Activated CD4-positive, alpha-beta T cell treated with anti-CD3 and anti-CD28 coated beads for 36 hours (primary cell): ENCODE measurements at regions not wholly inside any gene's neighbourhood (a gene's known extent, or its start where the extent isn't known, plus 50 kb on each side); places are given as distances from the start of the nearest gene placed in this dataset.
"Not testable (repeated sequence)": the region's sequence is repeated elsewhere in the genome, so short reads cannot be mapped to it uniquely, and the experiment has no call there.

Experiments
- ATAC-seq: fragments of 200-7000 bp; cut with Tn5 transposase; one replicate; pipeline ENCODE4 v1.10.0; 2021; ENCODE audit warnings: mild to moderate bottlenecking, moderate library complexity
- CTCF ChIA-PET: fragments of 350-600 bp; sonication (Branson Sonifier 250); formaldehyde crosslinking; loops from one replicate; lab custom pipeline; 2021; ENCODE audit warnings: antibody characterized with exemption; lab: Charles Lee
- POLR2A ChIA-PET: fragments of 350-600 bp; sonication (Branson Sonifier 250); formaldehyde crosslinking; loops from one replicate; lab custom pipeline; 2021; ENCODE audit warnings: antibody characterized with exemption, inconsistent platforms; lab: Charles Lee
- DNase-seq: peaks from one replicate; pipeline ENCODE4 v3.0.0-alpha.2; 2020
- H3K27ac Mint-ChIP-seq: one replicate; pipeline ENCODE4 v1.8.0; 2021; ENCODE audit warnings: mixed read lengths
- H3K27me3 Mint-ChIP-seq: one replicate; pipeline ENCODE4 v1.8.0; 2021; ENCODE audit warnings: mixed read lengths
- H3K36me3 Mint-ChIP-seq: one replicate; pipeline ENCODE4 v1.8.0; 2021; ENCODE audit warnings: low read depth, mixed read lengths
- H3K4me1 Mint-ChIP-seq: one replicate; pipeline ENCODE4 v1.8.0; 2021; ENCODE audit warnings: mixed read lengths
- H3K4me3 Mint-ChIP-seq: one replicate; pipeline ENCODE4 v1.8.0; 2021; ENCODE audit warnings: mild to moderate bottlenecking, moderate library complexity, mixed read lengths
- H3K9me3 Mint-ChIP-seq: one replicate; pipeline ENCODE4 v1.8.0; 2021; ENCODE audit warnings: low read depth, mixed read lengths
- intact Hi-C, 2 experiments: fragments of 100-400 bp; cut with DNase I in 1 of 2; cut with micrococcal nuclease in 1 of 2; formaldehyde crosslinking; loops; one replicate each; pipeline versions ENCODE4 v1.14.2 to v1.15.1; 2022 to 2024; cut with DNase I, micrococcal nuclease

DNA sequence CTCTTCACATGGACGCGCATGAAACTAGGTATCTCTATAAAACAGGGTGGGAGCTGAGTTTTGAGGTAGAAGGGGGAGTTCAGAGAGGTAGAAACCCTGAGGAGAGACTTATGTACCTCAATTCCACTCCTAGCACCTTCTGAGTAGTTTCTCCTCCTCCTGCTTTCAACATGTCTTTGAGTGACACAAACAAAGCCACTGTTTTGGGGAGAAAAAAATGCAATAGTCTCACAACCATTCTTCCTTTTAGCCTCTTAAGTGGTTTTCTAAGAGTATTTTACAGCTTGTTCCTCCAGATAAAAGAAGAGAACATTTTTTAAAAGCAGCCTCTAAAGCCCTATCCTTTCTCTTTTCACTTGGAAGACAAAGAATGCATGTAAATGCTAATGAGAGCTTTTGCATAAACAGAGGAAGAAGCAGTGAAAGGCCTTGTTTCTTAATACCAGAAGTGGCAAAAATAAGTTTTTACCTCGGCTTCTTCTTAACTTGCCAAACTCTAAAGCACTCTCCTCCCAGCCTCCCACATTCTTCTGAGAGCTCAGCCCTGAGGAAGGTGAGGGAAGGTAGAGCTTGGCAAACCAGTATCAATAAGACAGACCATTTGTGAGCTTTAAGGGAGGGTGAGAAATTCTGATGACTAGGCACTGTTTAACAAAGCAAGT, 1304.4 kb upstream of the ACVR2A start:
- Mint-ChIP-seq H3K9me3 (peaks cover 2% of the 10 kb centered on the region), H3K36me3 (no peaks in the 10 kb centered on the region), H3K4me1 (no peaks in the 10 kb centered on the region), H3K27me3 (no peaks in the 10 kb centered on the region), H3K4me3 (no peak overlapping the region), H3K27ac (no peak overlapping the region)
- POLR2A ChIA-PET = interaction anchor here (0.6 kb wide), 1 partner anchor 253 kb away, joined by 4 read pairs; no protein-coding TSS in a partner anchor
- DNase-seq = no peak
- CTCF ChIA-PET = no interaction called here
- intact Hi-C loops = no loop called here
- no peak for ATAC-seq

DNA sequence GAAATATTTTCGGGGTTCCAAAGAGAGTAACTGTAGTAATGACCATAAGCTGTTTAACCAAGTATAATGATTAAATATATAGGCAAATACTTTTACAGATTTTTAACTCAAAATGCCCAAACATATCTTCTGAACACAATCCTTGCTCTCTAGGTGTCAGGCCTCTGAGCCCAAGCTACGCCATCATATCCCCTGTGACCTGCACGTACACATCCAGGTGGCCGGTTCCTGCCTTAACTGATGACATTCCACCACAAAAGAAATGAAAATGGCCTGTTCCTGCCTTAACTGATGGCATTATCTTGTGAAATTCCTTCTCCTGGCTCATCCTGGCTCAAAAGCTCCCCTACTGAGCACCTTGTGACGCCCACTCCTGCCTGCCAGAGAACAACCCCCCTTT, 1305.1 kb upstream of the ACVR2A start:
- DNase-seq, H3K27me3 Mint-ChIP-seq, H3K4me1 Mint-ChIP-seq, H3K4me3 Mint-ChIP-seq, ATAC-seq, H3K36me3 Mint-ChIP-seq, H3K27ac Mint-ChIP-seq, CTCF ChIA-PET, H3K9me3 Mint-ChIP-seq, intact Hi-C loops: not testable (repeated sequence)
- POLR2A ChIA-PET = interaction anchor here (0.6 kb wide), 1 partner anchor 253 kb away, joined by 4 read pairs; no protein-coding TSS in a partner anchor

DNA sequence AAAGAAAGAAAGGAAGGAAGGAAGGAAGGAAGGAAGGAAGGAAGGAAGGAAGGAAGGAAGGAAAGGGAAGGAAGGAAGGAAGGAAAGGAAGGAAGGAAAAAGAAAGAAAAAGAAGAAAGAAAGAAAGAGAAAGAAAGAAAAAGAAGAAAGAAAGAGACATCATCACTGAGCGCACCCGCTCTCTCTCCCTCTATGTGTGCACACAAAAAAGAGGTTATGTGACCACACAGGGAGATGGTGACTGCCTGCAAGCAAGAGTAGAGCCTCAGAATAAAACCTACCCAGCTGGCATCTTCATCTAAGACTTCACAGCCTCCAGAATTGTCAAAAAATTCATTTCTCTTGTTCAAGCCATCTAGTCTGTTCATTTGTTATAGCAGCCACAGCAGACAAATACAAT, 1307.4 kb upstream of the ACVR2A start:
- intact Hi-C loops = no loop called here

DNA sequence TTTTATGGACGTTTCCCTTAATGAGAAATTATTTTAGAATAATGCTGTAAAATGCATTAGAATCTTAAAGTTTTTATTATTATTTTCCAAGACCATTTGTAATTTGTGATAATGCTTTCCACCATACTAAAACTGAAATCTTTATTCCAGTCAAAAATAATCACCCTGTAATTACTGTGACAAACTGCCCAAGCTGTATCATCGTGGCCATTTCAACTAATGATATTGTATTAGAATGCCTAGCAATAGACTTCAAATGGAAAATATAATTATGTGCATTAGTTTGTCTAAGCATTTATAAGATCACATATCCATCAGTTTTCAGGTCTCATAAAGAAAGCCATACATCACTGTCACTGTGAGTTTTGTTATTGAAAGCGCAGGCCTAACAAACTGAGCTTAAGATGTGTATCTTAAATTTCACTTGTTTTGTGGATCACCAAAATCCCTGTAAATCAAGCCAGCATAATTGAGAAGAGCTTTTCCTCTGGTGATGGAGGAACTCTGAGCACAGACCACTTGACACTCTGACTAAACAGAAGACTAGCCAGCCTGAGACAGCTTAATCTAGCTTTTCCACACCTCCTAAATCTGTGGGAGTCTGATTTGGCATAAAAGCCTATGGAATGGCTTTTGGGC, 1312.2 kb upstream of the ACVR2A start:
- Mint-ChIP-seq H3K27me3 (no peaks in the 10 kb centered on the region), H3K4me3 (no peak overlapping the region), H3K9me3 (peaks cover 2% of the 10 kb centered on the region), H3K4me1 (no peaks in the 10 kb centered on the region), H3K27ac (no peak overlapping the region), H3K36me3 (no peaks in the 10 kb centered on the region)
- intact Hi-C loops = no loop called here
- ChIA-PET CTCF (no interaction called here), POLR2A (no interaction called here)
- ATAC-seq (no peak), DNase-seq (no peak)

More for the DNA sequence above, 1307.4 kb upstream of the ACVR2A start:
- H3K27ac Mint-ChIP-seq = no peak overlapping the region
- no peak for DNase-seq
- ChIA-PET POLR2A (no interaction called here), CTCF (no interaction called here)
- H3K27me3 Mint-ChIP-seq = no peaks in the 10 kb centered on the region
- H3K4me1 Mint-ChIP-seq = no peaks in the 10 kb centered on the region
- peaks cover 2% of the 10 kb centered on the region for H3K9me3 Mint-ChIP-seq
- no peak overlapping the region for H3K4me3 Mint-ChIP-seq
- no peaks in the 10 kb centered on the region for H3K36me3 Mint-ChIP-seq
- no peak for ATAC-seq

DNA sequence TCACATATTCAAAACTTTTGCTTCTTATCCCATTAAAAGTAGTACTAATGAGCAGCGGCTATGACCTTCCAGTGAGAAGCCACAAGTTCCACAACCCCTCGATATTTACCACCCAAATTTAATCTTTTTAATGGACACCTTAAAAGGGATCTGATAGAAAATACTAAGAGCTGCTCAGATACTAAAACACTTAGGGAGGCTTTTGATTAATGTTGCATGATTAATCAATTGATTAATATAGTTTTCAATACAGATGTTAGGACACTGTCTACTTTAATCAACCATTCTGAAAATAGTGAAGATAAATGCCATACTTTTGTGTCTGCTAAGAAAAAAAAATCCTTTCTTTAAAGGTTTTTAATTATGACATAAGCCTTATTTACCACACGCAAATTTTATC, 1312.8 kb upstream of the ACVR2A start:
- Mint-ChIP-seq H3K27ac (no peak overlapping the region), H3K36me3 (no peaks in the 10 kb centered on the region), H3K4me3 (no peak overlapping the region), H3K9me3 (peaks cover 2% of the 10 kb centered on the region), H3K27me3 (no peaks in the 10 kb centered on the region), H3K4me1 (no peaks in the 10 kb centered on the region)
- intact Hi-C loops = no loop called here
- no peak for DNase-seq
- ChIA-PET POLR2A (no interaction called here), CTCF (no interaction called here)
- no peak for ATAC-seq

DNA sequence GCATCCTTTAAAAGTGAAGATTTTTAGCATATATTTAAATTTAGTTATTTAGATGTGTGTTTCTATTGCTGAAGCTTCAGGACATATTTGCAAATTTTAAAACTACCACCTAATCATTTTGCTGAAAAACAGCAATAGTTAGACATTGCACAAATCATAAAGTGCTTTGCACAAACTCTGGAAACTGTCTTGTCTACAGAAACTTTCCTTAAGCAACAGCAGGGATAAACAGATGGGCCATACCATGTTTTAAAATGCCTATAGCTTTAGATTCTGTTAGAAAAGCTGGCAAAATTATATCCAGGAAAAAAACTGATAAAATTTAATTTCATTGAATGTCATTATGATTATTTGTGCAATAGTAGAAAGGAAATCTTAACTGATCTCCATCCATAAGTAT, 1313.9 kb upstream of the ACVR2A start:
- Mint-ChIP-seq H3K27ac (no peak overlapping the region), H3K4me1 (no peaks in the 10 kb centered on the region), H3K9me3 (no peaks in the 10 kb centered on the region), H3K4me3 (no peak overlapping the region), H3K36me3 (no peaks in the 10 kb centered on the region), H3K27me3 (no peaks in the 10 kb centered on the region)
- no peak for DNase-seq
- intact Hi-C loops = no loop called here
- ChIA-PET POLR2A (no interaction called here), CTCF (no interaction called here)
- ATAC-seq = no peak

DNA sequence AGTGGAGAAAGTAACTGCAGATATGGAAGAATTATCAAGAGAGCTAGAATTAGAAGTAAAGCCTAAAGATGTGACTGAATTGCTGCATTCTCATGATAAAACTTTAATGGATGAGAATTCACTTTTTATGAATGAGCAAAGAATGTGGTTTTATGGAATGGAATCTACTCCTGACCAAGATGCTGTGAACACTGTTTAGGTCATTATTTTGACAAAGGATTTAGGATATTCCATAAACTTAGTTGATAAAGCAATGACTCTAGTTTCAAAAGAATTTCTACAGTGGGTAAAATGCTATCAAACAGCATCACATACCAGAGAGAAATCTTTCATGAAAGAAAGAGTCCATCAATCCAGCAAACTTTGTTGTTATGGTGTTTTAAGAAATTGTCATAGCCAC, 1317.7 kb upstream of the ACVR2A start:
- intact Hi-C loops = no loop called here
- H3K27ac Mint-ChIP-seq = no peak overlapping the region
- H3K36me3 Mint-ChIP-seq = no peaks in the 10 kb centered on the region
- H3K4me3 Mint-ChIP-seq = no peak overlapping the region
- ATAC-seq (no peak), DNase-seq (no peak)
- no peaks in the 10 kb centered on the region for H3K27me3 Mint-ChIP-seq
- no peaks in the 10 kb centered on the region for H3K9me3 Mint-ChIP-seq
- no peaks in the 10 kb centered on the region for H3K4me1 Mint-ChIP-seq
- CTCF ChIA-PET = interaction anchor here (0.6 kb wide), 1 partner anchor 14 kb away, joined by 3 read pairs; no protein-coding TSS in a partner anchor
- POLR2A ChIA-PET = no interaction called here

DNA sequence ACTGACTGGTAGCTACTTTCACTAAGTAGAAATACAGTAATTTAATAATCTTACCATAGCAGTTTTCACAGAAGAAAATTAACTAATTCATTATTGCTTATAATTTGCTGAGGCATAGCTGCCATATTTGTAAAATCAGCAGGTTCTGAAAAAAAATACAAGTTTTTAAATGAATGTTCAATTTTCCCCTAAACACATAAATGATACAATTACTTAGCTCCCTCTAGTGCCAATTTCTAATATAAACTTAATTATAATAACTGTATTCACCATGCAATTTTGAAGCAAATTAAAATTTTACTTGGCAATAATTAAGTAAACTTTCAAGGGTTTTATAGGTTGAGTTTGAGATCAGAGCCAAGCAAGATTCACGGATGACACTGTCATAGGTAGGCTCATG, 1321.6 kb upstream of the ACVR2A start:
- intact Hi-C loops = no loop called here
- Mint-ChIP-seq H3K4me3 (no peak overlapping the region), H3K36me3 (no peaks in the 10 kb centered on the region), H3K27me3 (no peaks in the 10 kb centered on the region), H3K27ac (no peak overlapping the region), H3K9me3 (no peaks in the 10 kb centered on the region), H3K4me1 (no peaks in the 10 kb centered on the region)
- no peak for ATAC-seq
- CTCF ChIA-PET = interaction anchor here (0.9 kb wide), 1 partner anchor 15 kb away, joined by 3 read pairs; no protein-coding TSS in a partner anchor
- POLR2A ChIA-PET = no interaction called here
- DNase-seq = no peak

DNA sequence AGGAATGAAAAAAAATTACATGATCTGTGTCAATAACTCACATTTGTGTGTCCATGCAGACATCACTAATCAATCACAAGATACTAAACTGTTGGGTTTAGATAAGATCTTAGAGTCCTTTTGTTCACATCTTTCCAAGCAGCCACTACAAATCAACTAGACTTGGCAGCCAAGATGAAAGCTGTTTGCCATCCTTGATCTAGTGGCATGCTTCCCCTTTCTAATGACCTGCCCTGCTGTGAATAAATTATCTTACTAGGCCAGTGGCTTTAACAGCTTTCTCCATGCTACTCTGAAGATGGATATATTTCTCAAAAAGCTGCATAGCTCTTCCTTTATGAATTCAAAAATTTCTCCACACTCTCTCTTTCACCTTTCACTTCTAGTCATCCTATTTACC, 1338.0 kb upstream of the ACVR2A start:
- intact Hi-C loops = no loop called here
- Mint-ChIP-seq H3K27me3 (no peaks in the 10 kb centered on the region), H3K9me3 (peaks cover 4% of the 10 kb centered on the region), H3K27ac (no peak overlapping the region), H3K4me3 (no peak overlapping the region), H3K4me1 (no peaks in the 10 kb centered on the region), H3K36me3 (no peaks in the 10 kb centered on the region)
- CTCF ChIA-PET = no interaction called here
- ATAC-seq (no peak), DNase-seq (no peak)
- POLR2A ChIA-PET = no interaction called here

DNA sequence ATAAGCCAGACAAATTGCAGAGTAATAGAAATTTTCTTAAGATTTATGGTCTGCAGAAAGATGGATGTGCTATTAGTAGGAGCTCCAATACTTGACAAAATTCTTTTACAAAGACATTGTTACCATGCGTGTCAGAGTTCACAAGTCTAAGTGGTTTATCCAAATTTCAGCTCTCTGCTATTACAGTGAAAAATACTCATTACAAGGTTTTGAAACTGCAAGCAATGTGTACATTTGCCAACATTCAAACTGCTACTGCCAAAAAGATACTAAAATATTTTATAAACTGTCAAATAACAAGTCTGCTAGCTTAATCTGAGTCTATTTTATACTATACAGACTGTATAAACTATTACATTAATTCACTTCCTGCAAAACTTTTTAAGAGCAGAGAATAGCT, 1341.5 kb upstream of the ACVR2A start:
- DNase-seq = no peak
- ChIA-PET POLR2A (no interaction called here), CTCF (no interaction called here)
- no peak for ATAC-seq
- Mint-ChIP-seq H3K9me3 (peaks cover 4% of the 10 kb centered on the region), H3K27me3 (no peaks in the 10 kb centered on the region), H3K36me3 (no peaks in the 10 kb centered on the region), H3K4me3 (no peak overlapping the region), H3K27ac (no peak overlapping the region), H3K4me1 (no peaks in the 10 kb centered on the region)
- intact Hi-C loops = no loop called here

DNA sequence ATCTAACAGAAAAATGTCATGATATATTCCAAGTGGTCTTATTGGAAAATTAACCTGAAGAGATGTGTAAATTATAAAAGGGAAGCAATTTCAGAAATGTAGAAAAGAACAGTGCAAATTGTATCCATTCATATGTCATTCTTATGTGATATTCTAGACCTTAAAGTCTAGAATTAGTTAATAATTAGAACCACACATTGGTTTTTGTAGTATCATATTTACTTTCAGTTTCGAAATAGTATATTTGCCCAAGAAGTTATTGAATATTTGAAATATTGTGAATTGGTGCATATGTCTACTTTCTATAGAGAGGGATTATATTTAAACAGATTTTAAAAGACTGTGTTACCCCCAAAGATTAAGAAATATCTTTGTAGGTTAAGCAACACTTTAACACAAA, 1348.6 kb upstream of the ACVR2A start:
- CTCF ChIA-PET = no interaction called here
- H3K36me3 Mint-ChIP-seq = no peaks in the 10 kb centered on the region
- H3K9me3 Mint-ChIP-seq = peaks cover 9% of the 10 kb centered on the region
- no peak overlapping the region for H3K27ac Mint-ChIP-seq
- no peak overlapping the region for H3K4me3 Mint-ChIP-seq
- H3K27me3 Mint-ChIP-seq = no peaks in the 10 kb centered on the region
- H3K4me1 Mint-ChIP-seq = no peaks in the 10 kb centered on the region
- POLR2A ChIA-PET = no interaction called here
- DNase-seq (no peak), ATAC-seq (no peak)
- intact Hi-C loops = no loop called here

DNA sequence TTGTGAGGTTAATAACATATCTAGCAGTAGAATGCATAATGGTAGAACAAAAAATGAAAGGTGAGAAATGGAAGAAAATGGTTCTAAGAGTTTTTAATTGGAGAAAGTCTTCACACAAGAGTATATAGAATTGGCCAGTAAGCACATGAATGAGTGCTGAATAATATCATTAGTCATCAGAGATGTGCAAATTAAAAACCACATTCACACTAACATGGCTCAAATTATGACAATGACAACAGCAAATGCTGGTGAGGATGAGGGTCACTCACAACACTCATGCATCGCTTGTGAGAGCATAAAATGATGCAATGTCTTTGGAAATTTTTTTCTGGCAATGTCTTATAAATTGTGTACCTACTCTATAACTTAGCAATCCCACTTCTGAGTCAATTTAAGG, 1355.4 kb upstream of the ACVR2A start:
- no peak for DNase-seq
- H3K36me3 Mint-ChIP-seq = no peaks in the 10 kb centered on the region
- peaks cover 3% of the 10 kb centered on the region for H3K9me3 Mint-ChIP-seq
- no peak for ATAC-seq
- H3K27me3 Mint-ChIP-seq = no peaks in the 10 kb centered on the region
- no peak overlapping the region for H3K27ac Mint-ChIP-seq
- no peaks in the 10 kb centered on the region for H3K4me1 Mint-ChIP-seq
- POLR2A ChIA-PET = no interaction called here
- intact Hi-C loops = no loop called here
- CTCF ChIA-PET = no interaction called here
- H3K4me3 Mint-ChIP-seq = no peak overlapping the region
